ENCODE measurements at regions not wholly inside any gene's neighbourhood (a gene's known extent, or its start where the extent isn't known, plus 50 kb on each side); places are given as distances from the start of the nearest gene placed in this dataset.

- no peaks in the 10 kb centered on the region for H3K36me3 Mint-ChIP-seq
- POLR2A ChIA-PET, result no interaction called here
- CTCF ChIA-PET, result no interaction called here
- peaks cover 0 to 3% of the 10 kb centered on the region in 2 donors for H3K27me3 Mint-ChIP-seq
- no peak overlapping the region for H3K27ac Mint-ChIP-seq
- H3K27ac ChIP-seq (ENCODE audit: low read length), result no peak overlapping the region
- H3K27me3 ChIP-seq (replicated peaks in 1 of 2; ENCODE audit: control insufficient read depth in 2 of 2, extremely low read depth in 1 of 2, insufficient read depth in 2 of 2, low read length in 1 of 2), result no peaks in the 10 kb centered on the region
- no peaks in the 10 kb centered on the region for H3K4me1 ChIP-seq (ENCODE audit: control insufficient read depth in 1 of 2, extremely low read depth in 1 of 2, insufficient read depth in 2 of 2, low read length in 2 of 2)
- H3K4me1 Mint-ChIP-seq, result no peaks in the 10 kb centered on the region
- no peaks in the 10 kb centered on the region for H3K9me3 ChIP-seq
- no peak overlapping the region for H3K4me3 ChIP-seq (ENCODE audit: control insufficient read depth in 1 of 2, extremely low read depth in 1 of 2, low read length in 1 of 2)
- no peaks in the 10 kb centered on the region for H3K36me3 ChIP-seq (ENCODE audit: control insufficient read depth in 2 of 2, extremely low read depth in 1 of 2, insufficient read depth in 1 of 2, low read length in 1 of 2)
- no CpG with 5 or more reads among the region's 1 CpG for WGBS (ENCODE audit: insufficient coverage)
- no peak overlapping the region for H3K4me3 Mint-ChIP-seq
- no peaks in the 10 kb centered on the region for H3K9me3 Mint-ChIP-seq
- ATAC-seq (replicated peaks in 1 of 4), result no peak
- no peak for DNase-seq
These were observed 272.6 kb downstream of the COX7C start for GRCh38 chr5:86890375-86890774.

GRCh38 chr5:86894056-86894455, 276.3 kb downstream of the COX7C start:
- DNase-seq (no peak), ATAC-seq (replicated peaks in 1 of 4) (no peak)
- no peak overlapping the region for H3K4me3 Mint-ChIP-seq
- H3K27ac ChIP-seq (ENCODE audit: low read length), result no peak overlapping the region
- no peaks in the 10 kb centered on the region for H3K9me3 Mint-ChIP-seq
- ChIA-PET CTCF (no interaction called here), POLR2A (no interaction called here)
- H3K4me3 ChIP-seq (ENCODE audit: control insufficient read depth in 1 of 2, extremely low read depth in 1 of 2, low read length in 1 of 2), result no peak overlapping the region
- H3K27me3 Mint-ChIP-seq, result no peaks in the 10 kb centered on the region
- H3K27ac Mint-ChIP-seq, result no peak overlapping the region
- peaks cover 0 to 2% of the 10 kb centered on the region in 2 experiments for H3K27me3 ChIP-seq (replicated peaks in 1 of 2; ENCODE audit: control insufficient read depth in 2 of 2, extremely low read depth in 1 of 2, insufficient read depth in 2 of 2, low read length in 1 of 2)
- H3K4me1 ChIP-seq (ENCODE audit: control insufficient read depth in 1 of 2, extremely low read depth in 1 of 2, insufficient read depth in 2 of 2, low read length in 2 of 2), result no peaks in the 10 kb centered on the region
- no peaks in the 10 kb centered on the region for H3K4me1 Mint-ChIP-seq
- no peaks in the 10 kb centered on the region for H3K36me3 Mint-ChIP-seq
- no peaks in the 10 kb centered on the region for H3K9me3 ChIP-seq
- H3K36me3 ChIP-seq (ENCODE audit: control insufficient read depth in 2 of 2, extremely low read depth in 1 of 2, insufficient read depth in 1 of 2, low read length in 1 of 2), result no peaks in the 10 kb centered on the region

- ChIA-PET POLR2A (interaction anchor here in 1 of 2 donors (0.6 kb wide), 1 partner anchor 216 kb away, joined by 3 read pairs; no protein-coding TSS in a partner anchor), CTCF (no interaction called here)
- Mint-ChIP-seq H3K27me3 (peaks cover 3 to 8% of the 10 kb centered on the region in 2 donors), H3K36me3 (no peaks in the 10 kb centered on the region), H3K4me1 (no peaks in the 10 kb centered on the region), H3K9me3 (no peaks in the 10 kb centered on the region), H3K4me3 (no peak overlapping the region), H3K27ac (no peak overlapping the region)
- Histone ChIP-seq H3K36me3 (ENCODE audit: control insufficient read depth in 2 of 2, extremely low read depth in 1 of 2, insufficient read depth in 1 of 2, low read length in 1 of 2) (no peaks in the 10 kb centered on the region), H3K27me3 (replicated peaks in 1 of 2; ENCODE audit: control insufficient read depth in 2 of 2, extremely low read depth in 1 of 2, insufficient read depth in 2 of 2, low read length in 1 of 2) (peaks cover 0 to 2% of the 10 kb centered on the region in 2 experiments), H3K4me3 (ENCODE audit: control insufficient read depth in 1 of 2, extremely low read depth in 1 of 2, low read length in 1 of 2) (no peak overlapping the region), H3K4me1 (ENCODE audit: control insufficient read depth in 1 of 2, extremely low read depth in 1 of 2, insufficient read depth in 2 of 2, low read length in 2 of 2) (no peaks in the 10 kb centered on the region), H3K27ac (ENCODE audit: low read length) (no peak overlapping the region), H3K9me3 (no peaks in the 10 kb centered on the region)
- ATAC-seq (replicated peaks in 1 of 4) (no peak), DNase-seq (no peak)
- WGBS (ENCODE audit: insufficient coverage), result no CpG with 5 or more reads among the region's 1 CpG
These were observed 279.2 kb downstream of the COX7C start for GRCh38 chr5:86896916-86897315.

GRCh38 chr5:86909418-86910295, 291.9 kb downstream of the COX7C start:
- DNase-seq (no peak), ATAC-seq (replicated peaks in 1 of 4) (no peak)
- Histone ChIP-seq H3K27me3 (replicated peaks in 1 of 2; ENCODE audit: control insufficient read depth in 2 of 2, extremely low read depth in 1 of 2, insufficient read depth in 2 of 2, low read length in 1 of 2) (no peaks in the 10 kb centered on the region), H3K27ac (ENCODE audit: low read length) (no peak overlapping the region), H3K4me3 (ENCODE audit: control insufficient read depth in 1 of 2, extremely low read depth in 1 of 2, low read length in 1 of 2) (no peak overlapping the region), H3K4me1 (ENCODE audit: control insufficient read depth in 1 of 2, extremely low read depth in 1 of 2, insufficient read depth in 2 of 2, low read length in 2 of 2) (no peaks in the 10 kb centered on the region), H3K9me3 (no peaks in the 10 kb centered on the region), H3K36me3 (ENCODE audit: control insufficient read depth in 2 of 2, extremely low read depth in 1 of 2, insufficient read depth in 1 of 2, low read length in 1 of 2) (no peaks in the 10 kb centered on the region)
- Mint-ChIP-seq H3K9me3 (peaks cover 0 to 4% (median 0%) of the 10 kb centered on the region in 3 donors), H3K4me3 (no peak overlapping the region), H3K27me3 (peaks cover 4 to 21% of the 10 kb centered on the region in 2 donors), H3K36me3 (no peaks in the 10 kb centered on the region), H3K27ac (no peak overlapping the region), H3K4me1 (no peaks in the 10 kb centered on the region)
- ChIA-PET CTCF (no interaction called here), POLR2A (no interaction called here)
- WGBS (ENCODE audit: insufficient coverage), result no CpG with 5 or more reads among the region's 6 CpGs

GRCh38 chr5:86917117-86917579, 299.4 kb downstream of the COX7C start:
- no peak overlapping the region for H3K4me3 Mint-ChIP-seq
- CTCF ChIA-PET, result no interaction called here
- H3K27ac Mint-ChIP-seq, result no peak overlapping the region
- Histone ChIP-seq H3K9me3 (no peaks in the 10 kb centered on the region), H3K27me3 (replicated peaks in 1 of 2; ENCODE audit: control insufficient read depth in 2 of 2, extremely low read depth in 1 of 2, insufficient read depth in 2 of 2, low read length in 1 of 2) (no peaks in the 10 kb centered on the region), H3K27ac (ENCODE audit: low read length) (no peak overlapping the region), H3K4me3 (ENCODE audit: control insufficient read depth in 1 of 2, extremely low read depth in 1 of 2, low read length in 1 of 2) (no peak overlapping the region), H3K36me3 (ENCODE audit: control insufficient read depth in 2 of 2, extremely low read depth in 1 of 2, insufficient read depth in 1 of 2, low read length in 1 of 2) (no peaks in the 10 kb centered on the region), H3K4me1 (ENCODE audit: control insufficient read depth in 1 of 2, extremely low read depth in 1 of 2, insufficient read depth in 2 of 2, low read length in 2 of 2) (no peaks in the 10 kb centered on the region)
- peaks cover 0 to 2% (median 0%) of the 10 kb centered on the region in 3 donors for H3K9me3 Mint-ChIP-seq
- DNase-seq, result peak in 1 of 35 experiments; percentile 4
- no peaks in the 10 kb centered on the region for H3K36me3 Mint-ChIP-seq
- ATAC-seq (replicated peaks in 1 of 4), result no peak
- POLR2A ChIA-PET, result no interaction called here
- peaks cover 0 to 14% (median 5%) of the 10 kb centered on the region in 3 donors for H3K4me1 Mint-ChIP-seq
- WGBS (ENCODE audit: insufficient coverage), result 14% methylated on average over 1 of the region's 2 CpGs
- peaks cover 0 to 5% of the 10 kb centered on the region in 2 donors for H3K27me3 Mint-ChIP-seq

GRCh38 chr5:86918246-86918645, 300.5 kb downstream of the COX7C start:
- ChIA-PET POLR2A (no interaction called here), CTCF (no interaction called here)
- H3K4me3 Mint-ChIP-seq, result no peak overlapping the region
- Histone ChIP-seq H3K4me1 (ENCODE audit: control insufficient read depth in 1 of 2, extremely low read depth in 1 of 2, insufficient read depth in 2 of 2, low read length in 2 of 2) (no peaks in the 10 kb centered on the region), H3K36me3 (ENCODE audit: control insufficient read depth in 2 of 2, extremely low read depth in 1 of 2, insufficient read depth in 1 of 2, low read length in 1 of 2) (no peaks in the 10 kb centered on the region), H3K4me3 (ENCODE audit: control insufficient read depth in 1 of 2, extremely low read depth in 1 of 2, low read length in 1 of 2) (no peak overlapping the region), H3K27ac (ENCODE audit: low read length) (no peak overlapping the region), H3K27me3 (replicated peaks in 1 of 2; ENCODE audit: control insufficient read depth in 2 of 2, extremely low read depth in 1 of 2, insufficient read depth in 2 of 2, low read length in 1 of 2) (no peaks in the 10 kb centered on the region), H3K9me3 (no peaks in the 10 kb centered on the region)
- peaks cover 0 to 20% (median 5%) of the 10 kb centered on the region in 3 donors for H3K4me1 Mint-ChIP-seq
- ATAC-seq (replicated peaks in 1 of 4) (no peak), DNase-seq (no peak)
- no CpG with 5 or more reads among the region's 4 CpGs for WGBS (ENCODE audit: insufficient coverage)
- H3K36me3 Mint-ChIP-seq, result no peaks in the 10 kb centered on the region
- H3K27ac Mint-ChIP-seq, result no peak overlapping the region
- H3K27me3 Mint-ChIP-seq, result peaks cover 0 to 5% of the 10 kb centered on the region in 2 donors
- peaks cover 0 to 2% (median 0%) of the 10 kb centered on the region in 3 donors for H3K9me3 Mint-ChIP-seq
